ENCODE measurements at regions not wholly inside any gene's neighbourhood (a gene's known extent, or its start where the extent isn't known, plus 50 kb on each side); places are given as distances from the start of the nearest gene placed in this dataset.

- H3K27me3 Mint-ChIP-seq (ENCODE audit: insufficient read depth): peaks cover 6% of the 10 kb centered on the region
- TF ChIP-seq CTCF (IDR thresholded peaks at IDR 0.05): no peak
- DNase-seq: no peak
- H3K9me3 Mint-ChIP-seq: peaks cover 44% of the 10 kb centered on the region
- no peak overlapping the region for H3K4me3 Mint-ChIP-seq
- no peak overlapping the region for H3K27ac Mint-ChIP-seq
- H3K4me1 Mint-ChIP-seq (ENCODE audit: low read depth): no peaks in the 10 kb centered on the region; the same call in 1 of the 2 replicates
- no peaks in the 10 kb centered on the region; the same call in 1 of the 2 replicates for H3K36me3 Mint-ChIP-seq (ENCODE audit: low read depth)
These were observed 127.0 kb downstream of the ASMT start for GRCh38 chrX:1741816-1742394.

- Mint-ChIP-seq H3K27ac (no peak overlapping the region), H3K9me3 (peaks cover 41% of the 10 kb centered on the region), H3K4me3 (no peak overlapping the region)
These were observed 128.2 kb downstream of the ASMT start for GRCh38 chrX:1743105-1743504.

GRCh38 chrX:1743663-1744062 is 128.8 kb downstream of the ASMT start:
- Mint-ChIP-seq H3K4me3 (no peak overlapping the region), H3K36me3 (ENCODE audit: low read depth) (no peaks in the 10 kb centered on the region; the same call in 1 of the 2 replicates), H3K4me1 (ENCODE audit: low read depth) (no peaks in the 10 kb centered on the region; the same call in 1 of the 2 replicates), H3K27ac (no peak overlapping the region), H3K27me3 (ENCODE audit: insufficient read depth) (peaks cover 6% of the 10 kb centered on the region), H3K9me3 (peaks cover 37% of the 10 kb centered on the region)
- no peak for TF ChIP-seq CTCF (IDR thresholded peaks at IDR 0.05)
- DNase-seq: no peak

More at GRCh38 chrX:1743105-1743504, 128.2 kb downstream of the ASMT start:
- Mint-ChIP-seq H3K4me1 (ENCODE audit: low read depth) (no peaks in the 10 kb centered on the region; the same call in 1 of the 2 replicates), H3K36me3 (ENCODE audit: low read depth) (no peaks in the 10 kb centered on the region; the same call in 1 of the 2 replicates), H3K27me3 (ENCODE audit: insufficient read depth) (peaks cover 6% of the 10 kb centered on the region)
- TF ChIP-seq CTCF (IDR thresholded peaks at IDR 0.05): no peak
- no peak for DNase-seq

GRCh38 chrX:1748408-1748807 is 133.5 kb downstream of the ASMT start:
- no peak for DNase-seq
- H3K27me3 Mint-ChIP-seq (ENCODE audit: insufficient read depth): peaks cover 3% of the 10 kb centered on the region
- no peaks in the 10 kb centered on the region; the same call in 1 of the 2 replicates for H3K36me3 Mint-ChIP-seq (ENCODE audit: low read depth)
- H3K4me3 Mint-ChIP-seq: no peak overlapping the region
- TF ChIP-seq CTCF (IDR thresholded peaks at IDR 0.05): no peak
- peaks cover 6% of the 10 kb centered on the region; the same call in 1 of the 2 replicates for H3K4me1 Mint-ChIP-seq (ENCODE audit: low read depth)
- peaks cover 31% of the 10 kb centered on the region for H3K9me3 Mint-ChIP-seq
- no peak overlapping the region for H3K27ac Mint-ChIP-seq

- H3K4me1 Mint-ChIP-seq (ENCODE audit: low read depth): peaks cover 11% of the 10 kb centered on the region; the same call in 1 of the 2 replicates
- no peak for DNase-seq
- no peaks in the 10 kb centered on the region; the same call in none of the 2 replicates for H3K27me3 Mint-ChIP-seq (ENCODE audit: insufficient read depth)
- H3K27ac Mint-ChIP-seq: no peak overlapping the region
- peaks cover 24% of the 10 kb centered on the region for H3K9me3 Mint-ChIP-seq
- 0 out of 2 replicates have a peak, but pooled peaks have one; percentile 13 for TF ChIP-seq CTCF (IDR thresholded peaks at IDR 0.05)
- no peak overlapping the region for H3K4me3 Mint-ChIP-seq
- H3K36me3 Mint-ChIP-seq (ENCODE audit: low read depth): no peaks in the 10 kb centered on the region; the same call in 1 of the 2 replicates
These were observed 134.6 kb downstream of the ASMT start for GRCh38 chrX:1749499-1749898.

Data from HFFc6 (cell line).